Endothelial cell (in vitro differentiated cells): ENCODE measurements at regions not wholly inside any gene's neighbourhood (a gene's known extent, or its start where the extent isn't known, plus 50 kb on each side); places are given as distances from the start of the nearest gene placed in this dataset.

Experiments used
- DNase-seq: peaks from one replicate; pipeline ENCODE4 v3.0.0; 2021; ENCODE audit warnings: low spot score
- H3K27ac Mint-ChIP-seq: one replicate; pipeline ENCODE4 v1.8.0; 2021; ENCODE audit warnings: mixed read lengths, inconsistent platforms; ENCODE audit not compliant: unreplicated experiment
- H3K27me3 Mint-ChIP-seq: one replicate; pipeline ENCODE4 v1.8.0; 2021; ENCODE audit warnings: mild to moderate bottlenecking, moderate library complexity, mixed read lengths, inconsistent platforms; ENCODE audit not compliant: unreplicated experiment
- H3K36me3 Mint-ChIP-seq: one replicate; pipeline ENCODE4 v1.8.0; 2021; ENCODE audit warnings: mild to moderate bottlenecking, low read depth, mixed read lengths, inconsistent platforms; ENCODE audit not compliant: unreplicated experiment
- H3K4me1 Mint-ChIP-seq: one replicate; pipeline ENCODE4 v1.8.0; 2021; ENCODE audit warnings: mild to moderate bottlenecking, mixed read lengths, inconsistent platforms; ENCODE audit not compliant: unreplicated experiment
- H3K4me3 Mint-ChIP-seq: one replicate; pipeline ENCODE4 v1.8.0; 2021; ENCODE audit warnings: mild to moderate bottlenecking, mixed read lengths, inconsistent platforms; ENCODE audit not compliant: unreplicated experiment
- H3K9me3 Mint-ChIP-seq: one replicate; pipeline ENCODE4 v1.8.0; 2021; ENCODE audit warnings: mixed read lengths, inconsistent platforms; ENCODE audit not compliant: unreplicated experiment
- TF ChIP-seq, protein P1 (sequence below): fragments of 200-600 bp; sonication (generic); IDR thresholded peaks from one replicate; pipeline ENCODE4 v1.5.0; 2021; ENCODE audit warnings: antibody characterized with exemption; ENCODE audit not compliant: unreplicated experiment

GRCh38 chr1:191564275-191564674 is 594.0 kb upstream of the RGS18 start:
- Mint-ChIP-seq H3K36me3 (no peaks in the 10 kb centered on the region), H3K27me3 (no peaks in the 10 kb centered on the region), H3K4me1 (no peaks in the 10 kb centered on the region), H3K9me3 (no peaks in the 10 kb centered on the region), H3K27ac (no peak overlapping the region), H3K4me3 (no peak overlapping the region)
- no peak for DNase-seq
- TF ChIP-seq, protein P1, sequence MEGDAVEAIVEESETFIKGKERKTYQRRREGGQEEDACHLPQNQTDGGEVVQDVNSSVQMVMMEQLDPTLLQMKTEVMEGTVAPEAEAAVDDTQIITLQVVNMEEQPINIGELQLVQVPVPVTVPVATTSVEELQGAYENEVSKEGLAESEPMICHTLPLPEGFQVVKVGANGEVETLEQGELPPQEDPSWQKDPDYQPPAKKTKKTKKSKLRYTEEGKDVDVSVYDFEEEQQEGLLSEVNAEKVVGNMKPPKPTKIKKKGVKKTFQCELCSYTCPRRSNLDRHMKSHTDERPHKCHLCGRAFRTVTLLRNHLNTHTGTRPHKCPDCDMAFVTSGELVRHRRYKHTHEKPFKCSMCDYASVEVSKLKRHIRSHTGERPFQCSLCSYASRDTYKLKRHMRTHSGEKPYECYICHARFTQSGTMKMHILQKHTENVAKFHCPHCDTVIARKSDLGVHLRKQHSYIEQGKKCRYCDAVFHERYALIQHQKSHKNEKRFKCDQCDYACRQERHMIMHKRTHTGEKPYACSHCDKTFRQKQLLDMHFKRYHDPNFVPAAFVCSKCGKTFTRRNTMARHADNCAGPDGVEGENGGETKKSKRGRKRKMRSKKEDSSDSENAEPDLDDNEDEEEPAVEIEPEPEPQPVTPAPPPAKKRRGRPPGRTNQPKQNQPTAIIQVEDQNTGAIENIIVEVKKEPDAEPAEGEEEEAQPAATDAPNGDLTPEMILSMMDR, result no peak

GRCh38 chr1:191572479-191572878 is 585.8 kb upstream of the RGS18 start:
- no peak for DNase-seq
- Mint-ChIP-seq H3K27ac (no peak overlapping the region), H3K4me3 (no peak overlapping the region), H3K27me3 (no peaks in the 10 kb centered on the region), H3K9me3 (no peaks in the 10 kb centered on the region), H3K4me1 (no peaks in the 10 kb centered on the region), H3K36me3 (no peaks in the 10 kb centered on the region)
- TF ChIP-seq, protein P1, result no peak

- TF ChIP-seq, protein P1, result no peak
- Mint-ChIP-seq H3K4me3 (no peak overlapping the region), H3K9me3 (no peaks in the 10 kb centered on the region), H3K4me1 (no peaks in the 10 kb centered on the region), H3K27ac (no peak overlapping the region), H3K36me3 (no peaks in the 10 kb centered on the region), H3K27me3 (no peaks in the 10 kb centered on the region)
- no peak for DNase-seq
Measured at GRCh38 chr1:191575180-191575579, 583.1 kb upstream of the RGS18 start.

GRCh38 chr1:191575746-191576145 is 582.5 kb upstream of the RGS18 start:
- no peaks in the 10 kb centered on the region for H3K27me3 Mint-ChIP-seq
- TF ChIP-seq, protein P1, result no peak
- no peak overlapping the region for H3K27ac Mint-ChIP-seq

GRCh38 chr1:191577213-191577612 is 581.0 kb upstream of the RGS18 start:
- no peak for DNase-seq
- Mint-ChIP-seq H3K36me3 (no peaks in the 10 kb centered on the region), H3K4me3 (no peak overlapping the region), H3K4me1 (no peaks in the 10 kb centered on the region), H3K9me3 (no peaks in the 10 kb centered on the region), H3K27ac (no peak overlapping the region), H3K27me3 (no peaks in the 10 kb centered on the region)
- TF ChIP-seq, protein P1, result no peak

More at GRCh38 chr1:191575746-191576145, 582.5 kb upstream of the RGS18 start:
- H3K4me3 Mint-ChIP-seq, result no peak overlapping the region
- H3K36me3 Mint-ChIP-seq, result no peaks in the 10 kb centered on the region
- H3K9me3 Mint-ChIP-seq, result no peaks in the 10 kb centered on the region
- no peak for DNase-seq
- H3K4me1 Mint-ChIP-seq, result no peaks in the 10 kb centered on the region
